Panc1 (cell line): ENCODE measurements at regions not wholly inside any gene's neighbourhood (a gene's known extent, or its start where the extent isn't known, plus 50 kb on each side); places are given as distances from the start of the nearest gene placed in this dataset.

Experiments
- ATAC-seq: fragments of 200-7000 bp; cut with Tn5 transposase; 2 replicates; pipeline ENCODE4 v1.9.1; 2020; ENCODE audit warnings: mild to moderate bottlenecking, moderate library complexity
- BruUV-seq: library from RNA; stranded (reverse); fragments of 400-500 nt; replicated peaks from 2 replicates; lab custom pipeline; 2021; lab: Mats Ljungman, UMichigan
- CTCF ChIA-PET: fragments of 300-600 bp; sonication (Branson Sonifier 250); formaldehyde crosslinking; loops from one replicate; lab custom pipeline; 2022; ENCODE audit warnings: antibody characterized with exemption; lab: Charles Lee
- POLR2A ChIA-PET: fragments of 300-600 bp; sonication (Branson Sonifier 250); formaldehyde crosslinking; loops from one replicate; lab custom pipeline; 2022; ENCODE audit warnings: antibody characterized with exemption; lab: Charles Lee
- DNase-seq: peaks from one replicate; pipeline ENCODE4 v3.0.0-alpha.2; 2010; ENCODE audit warnings: low read depth, low spot score
- H3K27ac ChIP-seq: 2 replicates; pipeline ENCODE4 v1.5.1; 2011; ENCODE audit warnings: mild to moderate bottlenecking, low read length, inconsistent platforms
- H3K27me3 ChIP-seq: fragments of 200-500 bp; sonication (Bioruptor generic); 2 replicates; pipeline ENCODE4 v1.6.0; 2014; ENCODE audit warnings: low read length, inconsistent platforms; ENCODE audit not compliant: control insufficient read depth, insufficient read depth
- H3K36me3 ChIP-seq: fragments of 200-500 bp; sonication (Bioruptor generic); 2 replicates; pipeline ENCODE4 v1.5.1; 2014; ENCODE audit warnings: inconsistent platforms, mild to moderate bottlenecking, low read length, moderate library complexity; ENCODE audit not compliant: control insufficient read depth, insufficient read depth
- H3K4me1 ChIP-seq: 2 replicates; pipeline ENCODE4 v1.5.1; 2011; ENCODE audit warnings: inconsistent platforms, mild to moderate bottlenecking, low read length, moderate library complexity; ENCODE audit not compliant: control insufficient read depth, insufficient read depth
- H3K4me3 ChIP-seq, 2 experiments: 2 replicates each; pipeline ENCODE4 v1.5.1; 2011 to 2012; ENCODE audit warnings: low read depth in 2 of 2, low read length in 2 of 2, mild to moderate bottlenecking in 2 of 2, inconsistent platforms in 1 of 2, moderate library complexity in 1 of 2
- H3K9me3 ChIP-seq: fragments of 200-500 bp; sonication (Bioruptor generic); 2 replicates; pipeline ENCODE4 v1.5.1; 2014; ENCODE audit warnings: low read depth, mild to moderate bottlenecking, inconsistent platforms, low read length, moderate library complexity; ENCODE audit not compliant: control insufficient read depth, insufficient read depth
- CTCF ChIP-seq: fragments of 450-650 bp; IDR thresholded peaks from 2 replicates; pipeline ENCODE4 v1.5.1; 2017; ENCODE audit warnings: mild to moderate bottlenecking
- POLR2AphosphoS5 ChIP-seq: IDR thresholded peaks from 2 replicates; pipeline ENCODE4 v1.6.1; 2012; ENCODE audit warnings: mild to moderate bottlenecking, low read depth, low read length, moderate library complexity
- REST ChIP-seq, 2 experiments: IDR thresholded peaks; 2 replicates each; pipeline ENCODE4 v1.6.1; 2011 to 2012; ENCODE audit warnings: low read depth in 2 of 2, control low read depth in 1 of 2, low read length in 1 of 2, mild to moderate bottlenecking in 1 of 2, moderate library complexity in 1 of 2; ENCODE audit not compliant: insufficient read depth in 1 of 2
- SIN3A ChIP-seq: IDR thresholded peaks from 2 replicates; pipeline ENCODE4 v1.6.1; 2012; ENCODE audit warnings: low read depth, mild to moderate bottlenecking, low read length, moderate library complexity, borderline replicate concordance; ENCODE audit not compliant: insufficient read depth
- TCF7L2 ChIP-seq: IDR thresholded peaks from 2 replicates; pipeline ENCODE4 v1.6.1; 2011; ENCODE audit warnings: mild to moderate bottlenecking, low read depth, low read length, inconsistent platforms
- in situ Hi-C: cut with HindIII; loops from 2 replicates; pipeline ENCODE4 v1.10.0; 2016; ENCODE audit warnings: low sequenced_read_pairs, low pct_unique_long_range_greater_than_20kb
- intact Hi-C: fragments of 100-400 bp; cut with micrococcal nuclease; formaldehyde crosslinking; loops from one replicate; pipeline ENCODE4 v1.10.0; 2022; ENCODE audit not compliant: unreplicated experiment

- DNase-seq (no peak), ATAC-seq (no peak)
- intact Hi-C loops, result no loop called here
- in situ Hi-C loops, result no loop called here
- no peak overlapping the region for H3K27ac ChIP-seq
- CTCF ChIA-PET, result no interaction called here
- no peaks in the 10 kb centered on the region for H3K4me1 ChIP-seq
- H3K9me3 ChIP-seq, result no peaks in the 10 kb centered on the region
- no peaks in the 10 kb centered on the region for H3K27me3 ChIP-seq
- no peaks in the 10 kb centered on the region for H3K36me3 ChIP-seq
- no peak overlapping the region for H3K4me3 ChIP-seq
- BruUV-seq, result no TSS peak
- TF ChIP-seq SIN3A (no peak), REST (IDR thresholded peaks at IDR 0.05; ENCODE audit: insufficient read depth in 1 of 2, low read depth in 2 of 2, low read length in 1 of 2) (no peak), POLR2AphosphoS5 (no peak), TCF7L2 (no peak), CTCF (no peak)
- POLR2A ChIA-PET, result no interaction called here
Observed at GRCh38 chr10:131678613-131679012, 222.2 kb upstream of the PPP2R2D start.

- POLR2A ChIA-PET, result no interaction called here
- H3K4me1 ChIP-seq, result no peaks in the 10 kb centered on the region
- in situ Hi-C loops, result no loop called here
- DNase-seq (no peak), ATAC-seq (no peak)
- H3K27me3 ChIP-seq, result no peaks in the 10 kb centered on the region
- no peaks in the 10 kb centered on the region for H3K9me3 ChIP-seq
- no TSS peak for BruUV-seq
- TF ChIP-seq SIN3A, result no peak
- TF ChIP-seq POLR2AphosphoS5, result no peak
- TF ChIP-seq CTCF, result no peak
- TF ChIP-seq REST (IDR thresholded peaks at IDR 0.05; ENCODE audit: insufficient read depth in 1 of 2, low read depth in 2 of 2, low read length in 1 of 2), result no peak
- TF ChIP-seq TCF7L2, result no peak
- CTCF ChIA-PET, result no interaction called here
- no peaks in the 10 kb centered on the region for H3K36me3 ChIP-seq
- intact Hi-C loops, result no loop called here
- H3K4me3 ChIP-seq, result no peak overlapping the region
- H3K27ac ChIP-seq, result no peak overlapping the region
Observed at GRCh38 chr10:131679926-131680325, 220.9 kb upstream of the PPP2R2D start.
